ENCODE measurements at regions not wholly inside any gene's neighbourhood (a gene's known extent, or its start where the extent isn't known, plus 50 kb on each side); places are given as distances from the start of the nearest gene placed in this dataset.

- Histone ChIP-seq H3K9me3 (ENCODE audit: low read depth) (no peaks in the 10 kb centered on the region), H3K9me2 (ENCODE audit: insufficient read depth) (no peaks in the 10 kb centered on the region), H3K27ac (no peak overlapping the region), H3K36me3 (ENCODE audit: low read depth) (no peaks in the 10 kb centered on the region), H3K4me1 (ENCODE audit: insufficient read depth) (peaks cover 27% of the 10 kb centered on the region), H3K27me3 (replicated peaks; ENCODE audit: insufficient read depth) (no peaks in the 10 kb centered on the region), H3F3A (ENCODE audit: insufficient read depth) (peaks cover 30% of the 10 kb centered on the region), H4K20me1 (ENCODE audit: insufficient read depth) (no peaks in the 10 kb centered on the region), H2AFZ (no peak overlapping the region), H3K4me2 (ENCODE audit: unreplicated experiment) (no peak overlapping the region), H3K79me2 (ENCODE audit: insufficient read depth) (no peaks in the 10 kb centered on the region), H3K4me3 (no peak overlapping the region), H3K9ac (no peak overlapping the region)
- DNase-seq = no peak
- no peak for TF ChIP-seq EZH2phosphoT487 (IDR thresholded peaks at IDR 0.05; ENCODE audit: insufficient read depth, low read depth)
- no peak for TF ChIP-seq EZH2 (IDR thresholded peaks at IDR 0.05; ENCODE audit: insufficient read depth, poor library complexity, severe bottlenecking)
- in situ Hi-C loops (cut with MboI) = no loop called here
- WGBS, 2 experiments (ENCODE audit: low coverage in 1 of 2, low lambda C conversion rate in 2 of 2, missing lambda C conversion rate in 2 of 2) = 92 to 93% methylated on average over 1 of the region's 1 CpG
Observed at GRCh38 chr4:4789462-4789861, 70.0 kb upstream of the MSX1 start.

GRCh38 chr4:4788573-4788972 lies 70.9 kb upstream of the MSX1 start:
- in situ Hi-C loops (cut with MboI) = no loop called here
- no peak for DNase-seq

GRCh38 chr4:4787421-4787820 lies 72.0 kb upstream of the MSX1 start:
- no peak overlapping the region for H3K4me2 ChIP-seq (ENCODE audit: unreplicated experiment)
- no peaks in the 10 kb centered on the region for H3K79me2 ChIP-seq (ENCODE audit: insufficient read depth)
- no peaks in the 10 kb centered on the region for H4K20me1 ChIP-seq (ENCODE audit: insufficient read depth)
- H3K4me1 ChIP-seq (ENCODE audit: insufficient read depth) = peaks cover 27% of the 10 kb centered on the region
- no peak for TF ChIP-seq EZH2 (IDR thresholded peaks at IDR 0.05; ENCODE audit: insufficient read depth, poor library complexity, severe bottlenecking)
- TF ChIP-seq EZH2phosphoT487 (IDR thresholded peaks at IDR 0.05; ENCODE audit: insufficient read depth, low read depth) = no peak
- H3K27ac ChIP-seq = no peak overlapping the region
- no peak overlapping the region for H2AFZ ChIP-seq
- no peaks in the 10 kb centered on the region for H3K9me2 ChIP-seq (ENCODE audit: insufficient read depth)
- no peaks in the 10 kb centered on the region for H3K27me3 ChIP-seq (replicated peaks; ENCODE audit: insufficient read depth)
- H3K9ac ChIP-seq = no peak overlapping the region
- WGBS, 2 experiments (ENCODE audit: low coverage in 1 of 2, low lambda C conversion rate in 2 of 2, missing lambda C conversion rate in 2 of 2) = 71 to 76% methylated on average over 3 of the region's 3 CpGs
- in situ Hi-C loops (cut with MboI) = no loop called here
- no peak for DNase-seq
- no peaks in the 10 kb centered on the region for H3K9me3 ChIP-seq (ENCODE audit: low read depth)
- no peak overlapping the region for H3K4me3 ChIP-seq
- peaks cover 26% of the 10 kb centered on the region for H3F3A ChIP-seq (ENCODE audit: insufficient read depth)
- no peaks in the 10 kb centered on the region for H3K36me3 ChIP-seq (ENCODE audit: low read depth)

More at GRCh38 chr4:4788573-4788972, 70.9 kb upstream of the MSX1 start:
- peaks cover 22% of the 10 kb centered on the region for H3K4me1 ChIP-seq (ENCODE audit: insufficient read depth)
- H3K4me2 ChIP-seq (ENCODE audit: unreplicated experiment) = no peak overlapping the region
- H3K27ac ChIP-seq = no peak overlapping the region
- no peaks in the 10 kb centered on the region for H3K9me2 ChIP-seq (ENCODE audit: insufficient read depth)
- no peak overlapping the region for H3K4me3 ChIP-seq
- H3K36me3 ChIP-seq (ENCODE audit: low read depth) = no peaks in the 10 kb centered on the region
- H3K27me3 ChIP-seq (replicated peaks; ENCODE audit: insufficient read depth) = no peaks in the 10 kb centered on the region
- H3K9me3 ChIP-seq (ENCODE audit: low read depth) = no peaks in the 10 kb centered on the region
- H3F3A ChIP-seq (ENCODE audit: insufficient read depth) = peaks cover 25% of the 10 kb centered on the region
- no peak for TF ChIP-seq EZH2 (IDR thresholded peaks at IDR 0.05; ENCODE audit: insufficient read depth, poor library complexity, severe bottlenecking)
- no peak for TF ChIP-seq EZH2phosphoT487 (IDR thresholded peaks at IDR 0.05; ENCODE audit: insufficient read depth, low read depth)
- no peak overlapping the region for H3K9ac ChIP-seq
- H2AFZ ChIP-seq = no peak overlapping the region
- H3K79me2 ChIP-seq (ENCODE audit: insufficient read depth) = no peaks in the 10 kb centered on the region
- H4K20me1 ChIP-seq (ENCODE audit: insufficient read depth) = no peaks in the 10 kb centered on the region

- Histone ChIP-seq H3K9me2 (ENCODE audit: insufficient read depth) (no peaks in the 10 kb centered on the region), H2AFZ (no peak overlapping the region), H3K9me3 (ENCODE audit: low read depth) (no peaks in the 10 kb centered on the region), H3F3A (ENCODE audit: insufficient read depth) (peaks cover 36% of the 10 kb centered on the region), H3K9ac (no peak overlapping the region), H3K27ac (no peak overlapping the region), H3K79me2 (ENCODE audit: insufficient read depth) (no peaks in the 10 kb centered on the region), H3K4me1 (ENCODE audit: insufficient read depth) (peaks cover 33% of the 10 kb centered on the region), H4K20me1 (ENCODE audit: insufficient read depth) (no peaks in the 10 kb centered on the region), H3K4me2 (ENCODE audit: unreplicated experiment) (no peak overlapping the region), H3K4me3 (no peak overlapping the region), H3K27me3 (replicated peaks; ENCODE audit: insufficient read depth) (no peaks in the 10 kb centered on the region), H3K36me3 (ENCODE audit: low read depth) (no peaks in the 10 kb centered on the region)
- TF ChIP-seq EZH2phosphoT487 (IDR thresholded peaks at IDR 0.05; ENCODE audit: insufficient read depth, low read depth) (no peak), EZH2 (IDR thresholded peaks at IDR 0.05; ENCODE audit: insufficient read depth, poor library complexity, severe bottlenecking) (no peak)
- no peak for DNase-seq
- in situ Hi-C loops (cut with MboI) = no loop called here
- 84 to 88% methylated on average over 5 of the region's 5 CpGs for WGBS, 2 experiments (ENCODE audit: low coverage in 1 of 2, low lambda C conversion rate in 2 of 2, missing lambda C conversion rate in 2 of 2)
Observed at GRCh38 chr4:4784379-4784778, 75.1 kb upstream of the MSX1 start.

GRCh38 chr4:4783847-4784246 lies 75.6 kb upstream of the MSX1 start:
- no peak for DNase-seq
- no peak for TF ChIP-seq EZH2 (IDR thresholded peaks at IDR 0.05; ENCODE audit: insufficient read depth, poor library complexity, severe bottlenecking)
- no peak for TF ChIP-seq EZH2phosphoT487 (IDR thresholded peaks at IDR 0.05; ENCODE audit: insufficient read depth, low read depth)
- 87 to 90% methylated on average over 8 of the region's 8 CpGs for WGBS, 2 experiments (ENCODE audit: low coverage in 1 of 2, low lambda C conversion rate in 2 of 2, missing lambda C conversion rate in 2 of 2)

More at GRCh38 chr4:4783847-4784246, 75.6 kb upstream of the MSX1 start:
- H3K27ac ChIP-seq = no peak overlapping the region
- no peak overlapping the region for H3K4me3 ChIP-seq
- no peak overlapping the region for H2AFZ ChIP-seq
- no peaks in the 10 kb centered on the region for H3K27me3 ChIP-seq (replicated peaks; ENCODE audit: insufficient read depth)
- H3K4me1 ChIP-seq (ENCODE audit: insufficient read depth) = peaks cover 33% of the 10 kb centered on the region
- no peak overlapping the region for H3K4me2 ChIP-seq (ENCODE audit: unreplicated experiment)
- no peaks in the 10 kb centered on the region for H3K36me3 ChIP-seq (ENCODE audit: low read depth)
- no peaks in the 10 kb centered on the region for H3K9me2 ChIP-seq (ENCODE audit: insufficient read depth)
- H3F3A ChIP-seq (ENCODE audit: insufficient read depth) = peaks cover 36% of the 10 kb centered on the region
- H3K9me3 ChIP-seq (ENCODE audit: low read depth) = no peaks in the 10 kb centered on the region
- no peaks in the 10 kb centered on the region for H3K79me2 ChIP-seq (ENCODE audit: insufficient read depth)
- in situ Hi-C loops (cut with MboI) = no loop called here
- H4K20me1 ChIP-seq (ENCODE audit: insufficient read depth) = no peaks in the 10 kb centered on the region
- H3K9ac ChIP-seq = no peak overlapping the region

All from GM23248 (cell line).